NCI-H1436 treated with DMSO at 0.1 percent for 48 hours (cell line): ENCODE measurements at regions not wholly inside any gene's neighbourhood (a gene's known extent, or its start where the extent isn't known, plus 50 kb on each side); places are given as distances from the start of the nearest gene placed in this dataset.

ENCODE experiments used
- DNase-seq: peaks from one replicate; lab custom pipeline; 2025; lab: John Stamatoyannopoulos, UW

- DNase-seq, result no peak
Measured at GRCh38 chr20:41951615-41952014, 333.4 kb upstream of the CHD6 start.

DNA sequence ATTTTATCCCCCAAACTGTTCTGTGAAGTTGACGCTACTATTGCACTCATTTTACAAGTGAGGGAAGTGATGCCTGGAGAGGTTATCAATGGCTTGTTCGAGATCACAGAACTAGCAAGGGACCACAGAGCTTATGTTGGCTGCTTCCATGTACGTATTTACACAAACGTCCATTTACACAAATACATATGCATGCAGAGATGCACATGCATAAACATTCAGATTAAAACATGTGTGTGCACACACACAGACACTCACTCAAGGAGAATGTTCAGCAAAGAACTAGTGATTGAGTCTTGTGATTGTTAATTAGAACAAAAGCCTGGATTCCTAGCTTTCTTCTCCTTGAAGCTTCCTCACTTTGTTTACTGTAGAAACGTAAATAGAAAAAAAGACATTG, 321.5 kb upstream of the CHD6 start:
- no peak for DNase-seq

DNA sequence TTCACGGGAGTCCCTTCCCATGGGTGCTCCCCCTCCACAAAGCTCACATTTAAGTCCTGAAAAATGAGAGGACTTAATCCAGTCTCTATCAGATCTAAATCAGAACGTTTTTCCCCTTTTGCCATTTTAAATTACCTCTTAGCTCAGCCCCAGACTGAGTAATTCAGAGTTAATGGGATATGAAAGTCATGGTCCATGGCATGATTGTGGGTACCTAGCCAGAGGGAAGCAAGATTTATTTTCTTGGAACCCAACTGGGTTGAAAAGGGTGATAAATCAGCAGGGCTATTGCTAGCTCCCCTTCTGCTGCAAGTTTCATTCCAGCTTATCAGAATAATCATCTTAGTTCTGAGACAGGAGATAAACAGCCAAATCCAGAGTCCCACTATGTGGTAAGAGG, 320.2 kb upstream of the CHD6 start:
- DNase-seq, result no peak

DNA sequence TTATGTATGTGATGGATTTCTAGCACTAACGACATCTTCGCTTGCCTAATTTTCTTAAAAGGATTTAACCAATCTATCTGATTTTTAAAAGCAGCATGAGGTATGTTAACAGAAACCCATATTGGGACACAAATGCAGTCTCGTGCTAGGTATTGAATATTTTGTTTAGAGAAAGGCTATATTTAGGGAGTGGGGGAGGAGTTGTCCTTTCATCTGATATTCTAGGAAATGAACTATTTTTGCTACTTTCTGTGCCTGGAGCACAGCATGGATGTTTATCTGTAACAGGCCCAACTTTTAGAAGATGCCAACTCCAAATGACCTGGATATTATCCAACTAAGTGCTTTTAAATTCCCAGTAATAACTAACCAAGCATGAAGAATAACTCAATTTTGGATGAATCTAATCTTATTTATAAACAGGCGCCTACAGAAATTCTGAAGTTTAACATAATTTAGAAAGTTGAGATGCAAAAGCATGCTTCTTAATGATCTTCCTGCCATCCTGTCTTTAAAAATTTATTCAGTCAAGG, 317.1 kb upstream of the CHD6 start:
- DNase-seq, result no peak

DNA sequence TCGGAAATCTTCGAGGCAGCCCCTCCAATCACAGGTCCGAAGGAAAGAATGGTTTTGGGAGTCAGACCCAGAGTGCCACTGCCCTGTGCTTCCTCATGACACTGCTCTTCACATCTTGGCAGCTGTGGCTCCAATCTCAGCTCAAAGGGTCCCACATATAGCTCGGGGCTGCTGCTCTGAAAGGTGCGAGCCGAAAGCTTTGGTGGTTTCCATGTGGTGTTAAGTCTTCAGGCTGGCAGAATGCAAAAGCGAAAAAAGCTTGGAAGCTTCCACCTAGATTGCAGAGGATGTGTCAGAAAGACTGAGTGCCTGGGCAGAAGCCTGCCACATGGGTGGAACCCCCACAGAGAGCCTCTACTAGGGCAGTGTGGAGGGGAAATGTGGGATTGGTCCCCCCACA, 314.3 kb upstream of the CHD6 start:
- DNase-seq, result no peak

- DNase-seq, result no peak
Measured at GRCh38 chr20:41927655-41928054, 309.5 kb upstream of the CHD6 start.

DNA sequence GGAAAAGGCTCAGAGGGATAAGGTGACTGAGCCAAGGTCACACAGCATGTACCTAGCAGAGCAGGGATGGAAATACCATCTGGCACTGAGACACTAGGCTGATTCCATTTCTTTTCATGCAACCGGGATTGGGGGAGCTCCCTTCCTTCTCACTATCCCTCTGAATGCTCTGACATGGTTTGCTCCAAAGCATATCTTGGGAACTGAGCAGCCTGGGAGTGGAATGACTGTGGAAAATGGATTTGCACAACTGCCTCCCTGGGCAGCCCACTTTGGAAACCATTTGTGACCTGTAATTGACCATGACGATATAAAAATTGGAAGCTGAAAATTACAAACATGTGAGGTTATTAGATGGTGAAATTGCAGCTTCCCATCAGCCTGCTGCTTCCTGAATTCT, 309.0 kb upstream of the CHD6 start:
- no peak for DNase-seq

DNA sequence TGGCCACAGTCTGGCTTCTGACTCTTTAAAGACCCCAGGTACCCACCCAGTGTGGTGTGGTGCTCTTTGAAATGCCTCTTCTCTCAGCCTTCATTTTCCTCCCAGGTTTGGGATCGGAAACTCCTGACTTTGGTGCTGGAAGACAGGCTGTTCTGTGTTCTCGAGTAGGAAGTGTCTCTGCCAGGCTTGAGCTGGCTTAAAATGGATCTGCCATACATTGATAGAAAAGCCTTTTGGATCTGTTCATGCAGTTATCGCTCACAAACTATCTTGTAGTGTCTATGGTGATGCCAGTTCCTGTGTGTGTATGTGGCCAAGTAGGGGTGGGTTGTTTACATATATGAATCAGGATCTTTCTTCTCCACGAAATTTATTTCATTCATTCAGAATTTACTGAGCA, 307.3 kb upstream of the CHD6 start:
- no peak for DNase-seq

- no peak for DNase-seq
Measured at GRCh38 chr20:41923624-41924023, 305.4 kb upstream of the CHD6 start.

DNA sequence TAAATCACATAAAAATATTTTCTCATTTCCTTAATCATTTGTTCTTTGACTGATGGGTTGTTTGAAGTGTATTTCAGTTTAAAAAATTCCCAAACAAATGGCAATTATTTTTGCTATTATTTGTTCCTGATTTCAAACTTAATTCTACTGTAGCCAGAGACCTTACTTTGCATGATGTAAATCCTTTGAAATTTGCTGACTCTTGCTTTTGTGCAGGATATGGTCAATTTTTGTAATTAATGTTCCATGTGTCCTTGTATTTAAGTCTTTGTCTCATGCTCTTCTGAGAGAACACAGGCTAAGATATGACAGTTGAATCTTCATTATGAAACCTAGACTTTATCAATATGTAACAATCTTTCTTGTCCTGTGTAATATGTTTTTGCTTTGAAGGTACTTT, 295.0 kb upstream of the CHD6 start:
- no peak for DNase-seq

DNA sequence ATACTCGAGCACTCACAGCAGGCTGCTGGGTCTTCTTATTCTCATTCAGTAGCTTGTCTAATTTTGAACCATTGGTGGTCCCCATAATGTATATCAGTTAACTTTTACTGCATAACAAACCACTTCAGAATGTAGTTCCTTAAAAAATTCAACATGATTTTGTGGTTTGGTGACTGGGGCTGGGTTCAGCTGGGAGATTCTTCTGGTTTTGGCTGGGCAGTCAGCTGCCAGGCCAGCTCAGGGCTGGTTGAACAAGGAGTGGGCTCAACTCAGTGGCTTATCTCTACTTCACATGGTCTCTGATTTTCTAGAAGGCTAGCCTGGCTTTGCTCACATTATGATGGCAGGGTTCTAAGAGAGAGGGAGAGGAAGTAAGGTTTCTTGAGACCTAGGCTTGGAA, 292.4 kb upstream of the CHD6 start:
- no peak for DNase-seq

- DNase-seq, result no peak
Measured at GRCh38 chr20:41905199-41905598, 287.0 kb upstream of the CHD6 start.

GRCh38 chr20:41903586-41903985, 285.4 kb upstream of the CHD6 start:
- no peak for DNase-seq

DNA sequence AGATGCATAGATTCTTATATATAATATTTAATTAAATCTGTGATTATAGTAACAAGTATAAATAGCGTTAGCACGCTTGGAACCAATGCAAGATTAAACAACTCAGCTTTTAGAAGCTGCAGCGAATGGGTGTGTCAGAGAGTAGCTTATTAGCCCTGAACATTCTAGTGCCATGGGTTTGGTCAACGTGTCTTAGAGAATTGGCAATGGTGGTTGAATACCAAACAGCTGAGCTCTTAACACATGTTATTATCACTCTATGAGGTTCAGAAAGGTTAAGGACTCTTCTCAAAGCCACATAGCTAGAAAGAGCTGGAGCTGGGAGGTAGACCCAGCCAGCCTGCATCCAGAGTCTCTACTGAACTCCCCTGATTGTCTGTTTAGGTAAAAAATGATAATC, 284.2 kb upstream of the CHD6 start:
- no peak for DNase-seq

GRCh38 chr20:41900201-41900691, 282.1 kb upstream of the CHD6 start:
- no peak for DNase-seq

DNA sequence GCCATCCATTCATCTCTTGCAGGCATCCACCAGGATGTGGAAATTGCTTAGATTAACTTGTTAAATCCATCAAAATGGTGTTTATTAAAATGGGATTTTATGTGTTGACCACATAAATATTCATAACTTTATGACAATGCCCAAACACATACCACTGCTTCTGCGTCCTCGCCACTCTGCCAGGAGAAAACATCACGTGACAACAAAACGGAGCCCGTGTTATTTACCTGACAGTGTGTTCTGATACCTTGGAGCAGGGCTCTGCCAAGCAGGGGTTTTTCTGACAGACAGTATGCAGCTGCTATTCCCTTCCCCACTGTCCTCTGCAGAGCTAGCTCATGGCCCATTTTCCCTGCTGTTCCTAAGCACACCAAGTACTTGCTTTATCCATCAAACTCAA, 279.5 kb upstream of the CHD6 start:
- DNase-seq, result no peak

DNA sequence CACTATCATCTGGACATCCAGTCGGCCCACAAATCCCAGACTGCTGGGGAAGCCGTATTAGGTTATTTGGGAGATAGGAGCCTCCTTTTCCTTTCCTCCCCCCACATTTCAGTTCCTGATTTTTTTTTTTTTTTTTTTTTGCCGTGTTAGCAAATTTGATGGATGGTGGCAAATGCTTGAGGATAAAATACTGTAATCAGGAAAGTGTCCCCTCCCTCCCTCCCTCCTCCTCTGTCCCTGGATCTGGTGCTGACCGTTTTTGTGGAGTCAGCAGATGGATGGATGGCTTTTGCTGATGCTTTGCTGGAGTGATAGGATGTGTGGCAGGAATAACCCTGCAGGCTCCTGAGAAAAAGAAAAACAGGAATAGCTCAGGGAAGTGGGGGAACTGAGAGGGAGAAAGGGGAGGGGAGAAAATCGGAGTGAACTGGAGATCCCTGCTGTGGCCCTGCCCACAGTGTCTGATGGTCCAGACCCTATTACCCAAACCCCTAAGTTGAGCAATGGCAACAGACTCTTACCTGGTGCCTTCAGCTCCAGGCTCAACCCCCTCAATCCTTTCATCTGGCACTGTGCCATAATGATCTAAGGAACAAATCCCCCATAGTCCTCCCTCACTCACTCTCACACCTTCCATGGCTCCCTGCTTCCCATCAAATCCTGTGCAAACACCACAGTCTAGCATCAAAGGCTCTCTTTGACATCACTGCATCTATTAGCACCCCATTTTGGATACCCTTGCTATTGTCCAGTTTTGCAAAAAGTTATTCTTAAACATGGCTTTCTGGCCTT, 277.3 kb upstream of the CHD6 start:
- DNase-seq, result no peak

- no peak for DNase-seq
Measured at GRCh38 chr20:41894255-41894963, 276.2 kb upstream of the CHD6 start.

DNA sequence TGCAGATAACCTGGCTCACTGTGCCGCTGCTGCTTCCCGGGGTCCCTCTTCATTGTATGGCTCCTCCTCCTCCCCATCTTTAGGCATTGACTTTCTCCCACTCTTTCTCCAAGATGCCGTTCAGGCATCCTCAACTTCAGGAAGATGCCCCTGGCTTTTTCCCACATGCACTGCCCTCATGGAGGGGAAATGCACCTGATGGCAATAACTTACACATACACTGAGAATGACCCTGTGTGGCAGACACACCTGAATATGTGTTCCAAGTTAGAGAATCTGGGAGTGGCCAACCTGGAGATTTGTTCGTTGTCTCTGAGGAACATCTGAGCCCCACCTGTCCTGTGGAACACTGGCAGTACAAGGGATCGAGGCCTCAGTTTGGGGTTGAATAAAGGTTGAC, 273.9 kb upstream of the CHD6 start:
- DNase-seq, result no peak

DNA sequence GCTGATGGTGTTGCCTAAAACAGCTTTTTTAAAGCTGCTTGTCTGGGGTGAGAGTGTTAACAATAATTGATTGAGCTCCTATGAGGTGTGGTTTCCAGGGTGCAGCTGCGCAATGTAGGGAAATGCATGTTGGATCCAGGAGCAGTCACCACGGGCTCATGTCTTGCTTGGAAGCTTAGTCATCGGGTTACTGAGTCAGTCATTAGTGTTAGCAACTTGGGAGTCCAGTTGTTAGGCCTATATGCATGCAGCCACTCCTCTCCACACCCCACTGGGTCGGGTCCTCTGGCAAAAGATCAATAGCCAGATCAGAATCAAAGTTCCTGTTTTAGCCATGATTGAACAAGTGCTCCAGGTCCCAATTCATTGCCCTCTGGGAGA, 271.7 kb upstream of the CHD6 start:
- no peak for DNase-seq

DNA sequence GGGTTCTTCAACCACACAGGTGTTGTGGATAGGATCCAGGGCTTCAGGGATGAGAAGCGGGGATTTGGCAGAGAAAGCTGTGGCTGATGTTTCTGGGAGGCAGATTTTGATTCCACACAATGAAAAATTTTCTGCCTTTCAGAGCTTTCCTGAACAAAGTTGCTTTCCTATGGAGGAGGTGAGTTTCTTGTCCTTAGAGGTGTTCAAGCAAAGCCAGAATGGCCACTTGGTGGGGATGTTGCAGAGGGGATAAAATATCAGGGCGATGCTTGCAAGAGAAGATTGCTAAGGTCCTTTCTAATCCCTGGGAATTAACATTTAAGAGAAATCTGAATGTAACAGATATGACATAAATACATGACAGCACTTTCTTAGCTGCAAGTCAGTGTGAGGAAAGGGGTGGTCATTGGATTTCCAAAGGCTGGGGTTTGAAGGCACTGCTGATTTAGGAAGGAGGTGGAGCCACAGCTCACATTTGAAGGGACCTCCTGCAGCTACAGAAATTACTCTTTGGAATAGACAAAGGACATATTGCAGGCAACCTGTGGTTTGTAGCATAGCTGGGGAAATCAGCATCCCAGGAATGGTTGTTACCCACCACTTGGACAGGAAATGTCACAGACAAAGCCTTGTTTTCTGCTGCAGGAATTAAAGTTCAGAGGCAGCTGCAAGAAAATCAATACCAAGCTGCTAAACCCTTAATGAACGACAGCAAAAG, 271.1 kb upstream of the CHD6 start:
- no peak for DNase-seq

DNA sequence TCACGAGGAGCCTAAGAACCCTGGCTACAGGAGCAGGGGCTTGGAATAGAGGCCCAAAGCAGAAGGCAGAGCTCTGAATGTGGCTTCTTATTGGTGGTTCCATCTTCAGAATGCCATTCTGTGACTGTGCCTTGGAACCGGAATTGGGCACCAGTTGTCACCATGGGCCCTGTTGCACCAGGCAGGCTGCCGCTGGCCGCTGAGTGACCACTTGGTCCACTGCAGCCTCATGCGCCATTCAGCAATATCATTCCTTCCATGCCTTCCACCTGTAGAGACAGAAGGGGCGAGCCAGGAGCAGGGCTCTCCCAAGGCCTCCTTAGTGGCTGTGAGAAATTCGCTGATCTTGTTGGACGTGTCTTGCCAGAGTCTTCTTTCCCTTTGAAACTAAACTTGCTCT, 270.3 kb upstream of the CHD6 start:
- no peak for DNase-seq

DNA sequence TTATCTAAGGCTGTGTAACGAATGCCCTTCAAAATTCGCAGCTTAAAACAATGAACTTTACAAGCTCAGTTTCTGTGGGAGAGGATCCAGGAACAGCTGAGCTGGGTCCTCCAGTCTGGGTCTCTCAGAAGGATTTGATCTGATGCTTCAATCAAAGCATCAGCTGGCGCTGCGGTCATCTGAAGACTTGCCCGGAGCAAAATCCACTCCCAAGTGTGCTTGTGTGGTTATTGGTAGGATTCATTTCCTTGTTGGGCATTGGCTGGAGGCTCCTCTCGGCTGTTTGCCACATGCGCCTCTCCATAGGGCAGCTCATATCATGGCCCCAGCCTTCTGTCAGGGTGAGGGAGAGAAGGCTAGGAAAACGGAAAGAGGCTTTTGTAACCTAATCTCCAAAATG, 269.3 kb upstream of the CHD6 start:
- DNase-seq, result no peak
